Ascending aorta (tissue), 2 donors: ENCODE measurements at regions not wholly inside any gene's neighbourhood (a gene's known extent, or its start where the extent isn't known, plus 50 kb on each side); places are given as distances from the start of the nearest gene placed in this dataset.

Experiments used
- DNase-seq, 2 donors: peaks; one replicate each; pipeline ENCODE4 v3.0.0-alpha.2; 2019; ENCODE audit warnings: low spot score in 2 of 2
- H3K27ac ChIP-seq, 2 donors: fragments of 200-600 bp; sonication (generic); one replicate each; pipeline ENCODE4 v1.5.1; 2016 to 2017; ENCODE audit warnings: mild to moderate bottlenecking in 1 of 2
- H3K27me3 ChIP-seq: fragments of 200-600 bp; sonication (generic); one replicate; pipeline ENCODE4 v1.5.1; 2017
- H3K36me3 ChIP-seq, 2 donors: fragments of 200-600 bp; sonication (generic); one replicate each; pipeline ENCODE4 v1.5.1; 2016
- H3K4me1 ChIP-seq, 2 donors: fragments of 200-600 bp; sonication (generic); one replicate each; pipeline ENCODE4 v1.5.1; 2016 to 2017; ENCODE audit warnings: mild to moderate bottlenecking in 1 of 2
- H3K4me3 ChIP-seq, 2 donors: fragments of 200-600 bp; sonication (generic); one replicate each; pipeline ENCODE4 v1.5.1; 2016 to 2017; ENCODE audit warnings: mild to moderate bottlenecking in 1 of 2
- H3K9me3 ChIP-seq, 2 donors: fragments of 200-600 bp; sonication (generic); one replicate each; pipeline ENCODE4 v1.5.1; 2016
- CTCF ChIP-seq, 3 experiments: fragments of 200-600 bp in 2 of 3; fragments of 450-650 bp in 1 of 3; sonication (generic) in 2 of 3; IDR thresholded peaks; one replicate each; pipeline ENCODE4 v1.5.1; 2016 to 2019; ENCODE audit warnings: antibody characterized with exemption in 3 of 3, mild to moderate bottlenecking in 1 of 3, moderate library complexity in 1 of 3
- intact Hi-C: fragments of 100-400 bp; cut with DNase I; formaldehyde crosslinking; loops from one replicate; pipeline ENCODE4 v1.15.1; 2023

DNA sequence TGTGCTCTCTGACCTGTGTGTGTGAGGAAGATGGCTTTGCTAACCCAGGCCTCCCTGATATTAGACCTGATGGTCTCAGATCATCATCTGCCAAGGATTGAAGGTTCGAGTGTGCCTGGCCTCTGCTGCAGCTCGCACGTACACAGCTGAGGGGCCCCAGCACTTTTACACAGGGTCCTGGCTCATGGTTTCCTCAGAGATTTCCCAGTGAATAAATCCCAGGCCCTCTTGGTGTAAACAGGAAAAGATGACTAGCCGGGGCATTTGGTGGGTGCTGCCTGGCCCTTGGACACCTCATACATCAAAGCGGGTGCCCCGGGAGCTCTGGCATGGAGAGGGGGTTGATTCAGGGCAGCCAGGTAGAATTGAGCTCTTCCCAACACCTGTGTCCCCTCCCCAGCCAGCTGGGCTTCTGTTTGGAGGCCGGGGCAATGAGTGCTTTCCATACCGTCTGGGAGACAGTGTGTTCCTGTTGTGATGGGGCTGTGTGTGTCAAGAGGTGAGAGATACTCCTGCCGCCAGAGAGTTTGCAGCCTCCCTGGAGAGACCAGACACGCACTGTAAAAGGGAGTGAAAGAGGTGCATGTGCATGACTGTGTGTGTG, 72.5 kb upstream of the TLE3 start:
- Histone ChIP-seq H3K27me3 (no peaks in the 10 kb centered on the region), H3K36me3 (no peaks in the 10 kb centered on the region), H3K4me3 (no peak overlapping the region), H3K4me1 (peaks cover 0 to 18% of the 10 kb centered on the region in 2 donors), H3K9me3 (no peaks in the 10 kb centered on the region), H3K27ac (no peak overlapping the region)
- intact Hi-C loops, result no loop called here
- TF ChIP-seq CTCF (IDR thresholded peaks at IDR 0.05), result no peak
- DNase-seq, result no peak

DNA sequence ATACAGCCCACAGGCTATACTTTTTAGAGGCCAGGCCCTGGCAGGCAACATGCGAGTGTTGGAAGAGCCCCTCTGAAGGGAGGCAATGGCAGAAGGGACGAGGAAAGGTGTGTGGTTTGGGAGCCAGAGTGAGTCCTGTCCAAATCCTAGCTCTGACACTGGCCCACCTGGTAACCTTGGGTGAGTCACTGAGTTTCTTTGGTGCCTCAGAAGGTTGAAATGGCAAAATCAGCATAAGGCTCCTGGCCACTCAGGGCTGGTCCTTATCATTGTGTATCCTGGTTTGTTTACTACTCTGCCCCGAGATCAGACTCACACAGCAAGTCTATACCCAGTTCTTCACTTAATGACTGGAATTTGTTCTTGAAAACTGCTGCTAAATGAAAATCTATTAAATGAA, 71.4 kb upstream of the TLE3 start:
- H3K9me3 ChIP-seq, result no peaks in the 10 kb centered on the region
- no peak for TF ChIP-seq CTCF (IDR thresholded peaks at IDR 0.05)
- intact Hi-C loops, result no loop called here
- H3K27ac ChIP-seq, result no peak overlapping the region
- no peak overlapping the region for H3K4me3 ChIP-seq
- no peak for DNase-seq
- no peaks in the 10 kb centered on the region for H3K27me3 ChIP-seq
- peaks cover 0 to 22% of the 10 kb centered on the region in 2 donors for H3K4me1 ChIP-seq
- no peaks in the 10 kb centered on the region for H3K36me3 ChIP-seq

- TF ChIP-seq CTCF (IDR thresholded peaks at IDR 0.05), result no peak
- no peak overlapping the region for H3K4me3 ChIP-seq
- H3K36me3 ChIP-seq, result no peaks in the 10 kb centered on the region
- no peak for DNase-seq
- intact Hi-C loops, result no loop called here
- no peaks in the 10 kb centered on the region for H3K27me3 ChIP-seq
- H3K27ac ChIP-seq, result no peak overlapping the region
- peaks cover 0 to 22% of the 10 kb centered on the region in 2 donors for H3K4me1 ChIP-seq
- no peaks in the 10 kb centered on the region for H3K9me3 ChIP-seq
These were observed 69.4 kb upstream of the TLE3 start for GRCh38 chr15:70167155-70167554.

DNA sequence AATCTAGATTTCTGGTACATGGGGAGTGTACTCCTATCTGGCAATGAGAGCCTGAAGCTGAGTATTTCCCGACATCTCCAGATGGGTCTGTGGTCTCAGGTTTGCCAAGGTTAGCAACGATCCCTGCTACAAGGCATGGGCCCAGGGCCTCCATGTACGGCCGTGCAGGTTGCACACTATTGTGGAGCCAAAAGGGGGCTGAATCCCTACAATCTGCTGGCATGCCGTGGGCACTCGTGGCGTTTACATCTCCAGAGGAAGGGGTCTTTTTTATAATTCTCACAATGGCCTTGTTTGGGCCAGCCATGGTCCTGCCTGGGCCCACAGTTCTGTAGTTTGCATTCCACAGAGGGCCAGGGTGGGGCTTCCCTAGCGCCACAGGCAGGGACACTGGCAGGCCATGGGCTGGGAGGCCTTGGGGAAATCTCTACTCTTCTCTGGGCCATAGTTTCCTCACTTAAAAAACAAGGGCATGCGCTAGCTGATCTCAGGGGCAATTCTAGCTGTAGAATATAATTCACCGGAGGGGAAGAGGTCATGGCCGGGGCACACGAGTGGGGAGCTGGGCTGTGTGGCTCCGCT, 68.9 kb upstream of the TLE3 start:
- no peak for DNase-seq
- no peaks in the 10 kb centered on the region for H3K9me3 ChIP-seq
- intact Hi-C loops, result no loop called here
- peaks cover 0 to 22% of the 10 kb centered on the region in 2 donors for H3K4me1 ChIP-seq
- no peaks in the 10 kb centered on the region for H3K27me3 ChIP-seq
- TF ChIP-seq CTCF (IDR thresholded peaks at IDR 0.05), result no peak
- no peak overlapping the region for H3K4me3 ChIP-seq
- no peaks in the 10 kb centered on the region for H3K36me3 ChIP-seq
- H3K27ac ChIP-seq, result no peak overlapping the region

DNA sequence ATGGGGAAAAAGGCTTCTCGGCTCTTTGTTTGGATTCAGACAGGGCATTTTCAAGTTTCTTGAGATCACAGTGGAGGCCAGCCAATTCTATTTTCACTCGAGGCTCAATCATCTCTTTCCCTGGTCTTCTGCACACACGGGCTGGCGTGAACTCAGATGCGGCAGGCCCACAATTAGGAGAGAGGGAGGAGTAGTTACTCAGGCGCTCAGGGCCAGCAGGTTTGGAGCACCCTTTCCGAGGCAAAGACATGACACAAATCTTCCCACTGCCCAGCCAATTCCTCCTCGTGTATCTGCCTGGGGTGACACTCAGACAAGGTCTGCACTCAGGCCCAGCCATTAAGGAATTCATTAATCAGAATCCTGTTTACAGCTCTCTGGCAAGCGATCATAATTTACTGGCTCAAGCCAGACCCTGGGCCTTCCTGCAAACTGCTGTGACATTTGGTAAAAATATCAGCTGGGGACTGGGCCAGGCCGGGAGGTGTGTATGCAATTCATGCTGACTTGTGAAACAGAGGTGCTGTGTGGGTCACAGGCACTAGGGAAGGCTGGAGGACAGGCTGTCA, 68.1 kb upstream of the TLE3 start:
- no peaks in the 10 kb centered on the region for H3K27me3 ChIP-seq
- peak overlapping the region; percentile 60 to 69 for H3K27ac ChIP-seq
- peak in 1 of 2 donors; percentile 77 for DNase-seq
- no peak overlapping the region for H3K4me3 ChIP-seq
- intact Hi-C loops, result no loop called here
- TF ChIP-seq CTCF (IDR thresholded peaks at IDR 0.05), result no peak
- no peaks in the 10 kb centered on the region for H3K9me3 ChIP-seq
- peaks cover 3 to 26% of the 10 kb centered on the region in 2 donors for H3K4me1 ChIP-seq
- no peaks in the 10 kb centered on the region for H3K36me3 ChIP-seq
